Chondrocyte (in vitro differentiated cells): ENCODE measurements at regions not wholly inside any gene's neighbourhood (a gene's known extent, or its start where the extent isn't known, plus 50 kb on each side); places are given as distances from the start of the nearest gene placed in this dataset.

Experiments
- DNase-seq: peaks from one replicate; pipeline ENCODE4 v3.0.0; 2021; ENCODE audit warnings: mixed read lengths, low spot score
- H3K27ac Mint-ChIP-seq: one replicate; pipeline ENCODE4 v1.8.0; 2021; ENCODE audit warnings: mild to moderate bottlenecking, moderate library complexity, mixed read lengths; ENCODE audit not compliant: unreplicated experiment
- H3K27me3 Mint-ChIP-seq: 2 replicates; pipeline ENCODE4 v1.8.0; 2021; ENCODE audit warnings: low read depth, mixed read lengths
- H3K36me3 Mint-ChIP-seq: 2 replicates; pipeline ENCODE4 v1.8.0; 2021; ENCODE audit warnings: low read depth, mixed read lengths
- H3K4me1 Mint-ChIP-seq: 2 replicates; pipeline ENCODE4 v1.8.0; 2021; ENCODE audit warnings: low read depth, mild to moderate bottlenecking, mixed read lengths
- H3K4me3 Mint-ChIP-seq: one replicate; pipeline ENCODE4 v1.8.0; 2021; ENCODE audit warnings: mild to moderate bottlenecking, moderate library complexity, mixed read lengths; ENCODE audit not compliant: unreplicated experiment
- H3K9me3 Mint-ChIP-seq: 2 replicates; pipeline ENCODE4 v1.8.0; 2021; ENCODE audit warnings: low read depth, mixed read lengths
- TF ChIP-seq, protein P1 (sequence below): fragments of 200-600 bp; sonication (generic); IDR thresholded peaks from 2 replicates; pipeline ENCODE4 v1.5.0; 2021; ENCODE audit warnings: antibody characterized with exemption, mild to moderate bottlenecking, moderate library complexity

DNA sequence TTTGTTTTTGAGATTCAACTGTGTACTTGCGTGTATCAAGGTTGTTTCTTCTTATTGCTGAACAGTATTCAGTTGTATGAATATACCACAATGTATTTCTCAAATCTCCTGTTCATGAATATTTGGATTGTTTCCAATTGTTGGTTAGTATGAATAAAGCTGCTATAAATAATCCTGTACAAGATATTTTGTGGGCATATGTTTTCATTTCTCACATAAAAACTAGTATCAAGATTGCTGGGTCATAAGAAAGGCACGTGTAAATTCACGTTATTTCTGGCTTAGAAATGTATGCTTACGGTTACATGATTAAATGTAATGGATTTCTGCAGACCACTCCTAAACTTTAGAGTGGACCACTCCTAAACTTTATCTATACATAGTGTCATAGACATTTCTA lies 96.6 kb downstream of the BTBD3 start:
- H3K4me1 Mint-ChIP-seq, result no peaks in the 10 kb centered on the region
- no peak for DNase-seq
- no peaks in the 10 kb centered on the region for H3K36me3 Mint-ChIP-seq
- no peaks in the 10 kb centered on the region for H3K27me3 Mint-ChIP-seq
- no peak overlapping the region for H3K4me3 Mint-ChIP-seq
- no peak overlapping the region for H3K27ac Mint-ChIP-seq
- TF ChIP-seq, protein P1, sequence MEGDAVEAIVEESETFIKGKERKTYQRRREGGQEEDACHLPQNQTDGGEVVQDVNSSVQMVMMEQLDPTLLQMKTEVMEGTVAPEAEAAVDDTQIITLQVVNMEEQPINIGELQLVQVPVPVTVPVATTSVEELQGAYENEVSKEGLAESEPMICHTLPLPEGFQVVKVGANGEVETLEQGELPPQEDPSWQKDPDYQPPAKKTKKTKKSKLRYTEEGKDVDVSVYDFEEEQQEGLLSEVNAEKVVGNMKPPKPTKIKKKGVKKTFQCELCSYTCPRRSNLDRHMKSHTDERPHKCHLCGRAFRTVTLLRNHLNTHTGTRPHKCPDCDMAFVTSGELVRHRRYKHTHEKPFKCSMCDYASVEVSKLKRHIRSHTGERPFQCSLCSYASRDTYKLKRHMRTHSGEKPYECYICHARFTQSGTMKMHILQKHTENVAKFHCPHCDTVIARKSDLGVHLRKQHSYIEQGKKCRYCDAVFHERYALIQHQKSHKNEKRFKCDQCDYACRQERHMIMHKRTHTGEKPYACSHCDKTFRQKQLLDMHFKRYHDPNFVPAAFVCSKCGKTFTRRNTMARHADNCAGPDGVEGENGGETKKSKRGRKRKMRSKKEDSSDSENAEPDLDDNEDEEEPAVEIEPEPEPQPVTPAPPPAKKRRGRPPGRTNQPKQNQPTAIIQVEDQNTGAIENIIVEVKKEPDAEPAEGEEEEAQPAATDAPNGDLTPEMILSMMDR, result no peak
- H3K9me3 Mint-ChIP-seq, result no peaks in the 10 kb centered on the region

DNA sequence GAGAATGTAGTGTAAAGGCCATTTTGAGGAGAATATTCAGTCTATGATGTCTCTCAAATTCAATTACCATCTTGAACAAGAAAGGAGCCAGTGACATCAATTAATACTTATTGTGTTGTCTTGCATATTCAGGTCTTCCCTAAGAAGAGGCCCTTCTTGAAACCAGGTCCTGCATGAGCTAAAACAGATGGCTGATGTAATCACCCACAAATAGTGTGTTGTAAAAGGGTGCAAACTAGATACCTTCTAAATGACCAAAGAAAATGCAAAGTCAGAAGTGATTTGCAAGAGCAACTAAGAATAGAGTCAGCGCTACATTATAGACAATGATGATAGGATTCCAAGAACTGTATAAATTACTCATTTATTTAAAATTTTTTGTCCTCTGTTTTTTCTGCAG lies 97.0 kb downstream of the BTBD3 start:
- Mint-ChIP-seq H3K36me3 (no peaks in the 10 kb centered on the region), H3K27ac (no peak overlapping the region), H3K4me1 (no peaks in the 10 kb centered on the region), H3K4me3 (no peak overlapping the region), H3K9me3 (no peaks in the 10 kb centered on the region), H3K27me3 (no peaks in the 10 kb centered on the region)
- no peak for DNase-seq
- TF ChIP-seq, protein P1, result no peak

DNA sequence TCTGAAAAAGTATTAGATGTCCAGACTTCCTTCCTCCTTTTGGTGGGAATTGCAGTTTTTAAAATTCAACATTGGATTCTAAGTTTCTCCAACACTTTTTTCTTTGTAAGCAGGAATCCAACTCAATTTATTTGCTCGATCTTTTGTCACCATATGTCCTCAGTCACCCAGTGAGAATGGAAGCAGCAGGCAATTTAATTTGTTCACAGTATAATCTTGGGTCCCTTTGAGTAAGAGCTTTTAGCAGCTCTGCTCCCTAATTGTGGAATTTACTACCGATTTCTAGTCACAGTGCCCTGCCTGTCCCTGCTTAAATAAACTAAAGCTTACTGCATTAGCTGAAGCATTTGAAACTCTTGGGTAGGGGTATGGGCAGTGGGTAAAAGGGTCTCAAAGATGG lies 98.6 kb downstream of the BTBD3 start:
- TF ChIP-seq, protein P1, result no peak
- Mint-ChIP-seq H3K27ac (no peak overlapping the region), H3K27me3 (no peaks in the 10 kb centered on the region), H3K9me3 (no peaks in the 10 kb centered on the region), H3K4me1 (no peaks in the 10 kb centered on the region), H3K4me3 (no peak overlapping the region), H3K36me3 (no peaks in the 10 kb centered on the region)
- no peak for DNase-seq

DNA sequence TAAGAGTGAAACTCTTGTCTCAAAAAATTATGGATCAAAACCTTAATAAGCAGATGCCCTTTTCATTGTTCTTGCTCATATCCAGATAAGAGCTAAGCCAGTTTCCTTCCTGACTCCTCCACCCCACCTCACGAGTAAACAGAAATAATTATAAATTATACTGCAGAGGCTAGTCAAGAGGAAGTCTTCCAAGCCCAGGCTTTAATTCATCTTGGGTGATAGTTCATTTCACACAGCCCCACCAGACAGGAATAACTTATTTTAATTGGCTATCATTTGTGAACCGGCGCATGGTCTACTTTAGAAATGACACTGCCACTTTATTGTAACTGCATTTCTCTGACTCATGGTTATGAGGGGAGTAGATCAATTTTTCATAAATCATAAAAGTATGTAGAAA lies 102.0 kb downstream of the BTBD3 start:
- Mint-ChIP-seq H3K36me3 (no peaks in the 10 kb centered on the region), H3K27me3 (no peaks in the 10 kb centered on the region), H3K4me1 (no peaks in the 10 kb centered on the region), H3K27ac (no peak overlapping the region), H3K4me3 (no peak overlapping the region), H3K9me3 (no peaks in the 10 kb centered on the region)
- TF ChIP-seq, protein P1, result no peak
- DNase-seq, result no peak

DNA sequence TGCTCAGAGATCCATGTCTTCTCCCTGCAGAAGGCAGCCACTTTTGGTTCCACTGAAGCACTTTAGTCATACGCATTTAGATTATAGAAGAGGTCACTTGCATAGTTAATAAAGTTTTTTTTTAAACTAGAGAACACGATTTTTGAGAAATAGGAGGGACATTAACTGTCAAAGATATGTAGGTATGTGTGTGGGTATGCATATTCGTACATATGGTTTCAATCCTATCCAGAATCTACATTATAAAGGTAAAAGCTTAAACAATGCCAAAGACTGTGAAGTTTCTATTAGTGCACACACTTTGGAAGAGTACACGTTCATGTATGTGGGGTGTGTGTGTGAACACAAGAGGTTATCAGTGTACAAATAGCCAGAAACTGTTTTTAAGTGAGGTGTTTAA lies 103.2 kb downstream of the BTBD3 start:
- no peaks in the 10 kb centered on the region for H3K27me3 Mint-ChIP-seq
- no peak overlapping the region for H3K4me3 Mint-ChIP-seq
- H3K4me1 Mint-ChIP-seq, result no peaks in the 10 kb centered on the region
- TF ChIP-seq, protein P1, result no peak
- no peak overlapping the region for H3K27ac Mint-ChIP-seq
- H3K9me3 Mint-ChIP-seq, result no peaks in the 10 kb centered on the region
- no peak for DNase-seq
- H3K36me3 Mint-ChIP-seq, result no peaks in the 10 kb centered on the region
